HEK293 (cell line): ENCODE measurements at regions not wholly inside any gene's neighbourhood (a gene's known extent, or its start where the extent isn't known, plus 50 kb on each side); places are given as distances from the start of the nearest gene placed in this dataset.

ENCODE experiments used
- CTCF ChIA-PET: fragments of 350-600 bp; formaldehyde crosslinking; extraction: SDS; loops from one replicate; lab custom pipeline; 2021; ENCODE audit warnings: antibody characterized with exemption; lab: Yijun Ruan, JAX
- POLR2A ChIA-PET: fragments of 300-600 bp; formaldehyde crosslinking; extraction: SDS; loops from one replicate; lab custom pipeline; 2020; ENCODE audit warnings: antibody characterized with exemption, inconsistent platforms; lab: Yijun Ruan, JAX
- H3K27ac ChIP-seq: fragments of 200-500 bp; sonication (Bioruptor generic); 2 replicates; pipeline ENCODE4 v1.5.1; 2014; ENCODE audit warnings: low read depth, low read length, control low read depth, inconsistent platforms; ENCODE audit errors: extremely low read depth
- H3K36me3 ChIP-seq, 2 experiments: fragments of 200-500 bp in 1 of 2; sonication (Bioruptor generic) in 1 of 2; 1 replicate in 1 of 2; 2 replicates in 1 of 2; pipeline ENCODE4 v1.5.1; 2014 to 2017; ENCODE audit warnings: inconsistent platforms in 2 of 2, low read length in 2 of 2; ENCODE audit not compliant: control insufficient read depth in 2 of 2, insufficient read depth in 1 of 2
- H3K4me1 ChIP-seq: fragments of 200-500 bp; sonication (Bioruptor generic); 2 replicates; pipeline ENCODE4 v1.5.1; 2014; ENCODE audit warnings: mild to moderate bottlenecking, low read length, inconsistent platforms; ENCODE audit not compliant: control insufficient read depth, insufficient read depth
- H3K4me3 ChIP-seq: 2 replicates; pipeline ENCODE4 v1.5.1; 2011; ENCODE audit warnings: low read depth, mild to moderate bottlenecking, control low read depth, low read length, moderate library complexity
- H3K9me3 ChIP-seq: fragments of 200-500 bp; sonication (Bioruptor generic); 2 replicates; pipeline ENCODE4 v1.5.1; 2014; ENCODE audit warnings: low read depth, low read length, inconsistent platforms; ENCODE audit not compliant: control insufficient read depth, insufficient read depth
- EGR2 ChIP-seq: fragments of 450-650 bp; formaldehyde crosslinking; IDR thresholded peaks from 2 replicates; pipeline ENCODE4 v1.5.1; 2016; ENCODE audit warnings: low read depth, missing biosample characterization, missing genetic modification characterization
- HOXD13 ChIP-seq: sonication (generic); formaldehyde crosslinking; IDR thresholded peaks from 2 replicates; pipeline ENCODE4 v1.8.0; 2022; ENCODE audit warnings: missing genetic modification reagents, borderline replicate concordance
- KLF8 ChIP-seq: fragments of 450-650 bp; formaldehyde crosslinking; IDR thresholded peaks from 2 replicates; pipeline ENCODE4 v1.5.1; 2016; ENCODE audit warnings: missing biosample characterization, missing genetic modification characterization
- KLF9 ChIP-seq: fragments of 450-650 bp; formaldehyde crosslinking; IDR thresholded peaks from 2 replicates; pipeline ENCODE4 v1.5.1; 2016; ENCODE audit warnings: missing biosample characterization, missing genetic modification characterization, low read depth
- MZF1 ChIP-seq: fragments of 450-650 bp; formaldehyde crosslinking; IDR thresholded peaks from 2 replicates; pipeline ENCODE4 v1.5.1; 2017; ENCODE audit warnings: missing biosample characterization, missing genetic modification characterization, borderline replicate concordance
- SP2 ChIP-seq: fragments of 450-650 bp; formaldehyde crosslinking; IDR thresholded peaks from 2 replicates; pipeline ENCODE4 v1.5.1; 2016; ENCODE audit warnings: missing biosample characterization, missing genetic modification characterization
- ZBTB8A ChIP-seq: fragments of 450-650 bp; formaldehyde crosslinking; IDR thresholded peaks from 2 replicates; pipeline ENCODE4 v1.5.1; 2016; ENCODE audit warnings: missing biosample characterization, missing genetic modification characterization
- ZFP3 ChIP-seq: fragments of 450-650 bp; formaldehyde crosslinking; IDR thresholded peaks from 2 replicates; pipeline ENCODE4 v1.5.1; 2016; ENCODE audit warnings: low read depth, missing biosample characterization, missing genetic modification characterization
- ZFP41 ChIP-seq: fragments of 450-650 bp; formaldehyde crosslinking; IDR thresholded peaks from 2 replicates; pipeline ENCODE4 v1.5.1; 2016; ENCODE audit warnings: missing biosample characterization, missing genetic modification characterization, borderline replicate concordance
- ZNF132 ChIP-seq: fragments of 450-650 bp; formaldehyde crosslinking; IDR thresholded peaks from 2 replicates; pipeline ENCODE4 v1.5.1; 2017; ENCODE audit warnings: missing biosample characterization, missing genetic modification characterization, borderline replicate concordance
- ZNF133 ChIP-seq: fragments of 450-650 bp; formaldehyde crosslinking; IDR thresholded peaks from 2 replicates; pipeline ENCODE4 v1.5.1; 2016; ENCODE audit warnings: missing biosample characterization, missing genetic modification characterization
- ZNF16 ChIP-seq: fragments of 450-650 bp; formaldehyde crosslinking; IDR thresholded peaks from 2 replicates; pipeline ENCODE4 v1.5.1; 2016; ENCODE audit warnings: low read depth, missing biosample characterization, missing genetic modification characterization
- ZNF169 ChIP-seq: fragments of 450-650 bp; formaldehyde crosslinking; IDR thresholded peaks from 2 replicates; pipeline ENCODE4 v1.5.1; 2016; ENCODE audit warnings: missing biosample characterization, missing genetic modification characterization
- ZNF211 ChIP-seq: fragments of 450-650 bp; formaldehyde crosslinking; IDR thresholded peaks from 2 replicates; pipeline ENCODE4 v1.5.1; 2016; ENCODE audit warnings: low read depth, missing biosample characterization, missing genetic modification characterization
- ZNF366 ChIP-seq: fragments of 450-650 bp; formaldehyde crosslinking; conservative IDR thresholded peaks from 2 replicates; pipeline ENCODE4 v1.5.1; 2016; ENCODE audit warnings: missing biosample characterization, missing genetic modification characterization
- ZNF426 ChIP-seq: fragments of 450-650 bp; formaldehyde crosslinking; IDR thresholded peaks from 2 replicates; pipeline ENCODE4 v1.5.1; 2017; ENCODE audit warnings: missing biosample characterization, missing genetic modification characterization, mild to moderate bottlenecking, inconsistent platforms, moderate library complexity
- ZNF549 ChIP-seq: fragments of 450-650 bp; IDR thresholded peaks from 2 replicates; pipeline ENCODE4 v1.5.1; 2018; ENCODE audit warnings: missing biosample characterization, missing genetic modification characterization, mild to moderate bottlenecking, inconsistent platforms, moderate library complexity
- ZNF610 ChIP-seq: fragments of 450-650 bp; formaldehyde crosslinking; IDR thresholded peaks from 2 replicates; pipeline ENCODE4 v1.5.1; 2016; ENCODE audit warnings: missing biosample characterization, missing genetic modification characterization, borderline replicate concordance
- ZNF626 ChIP-seq: fragments of 450-650 bp; sonication (Bioruptor Pico); formaldehyde crosslinking; IDR thresholded peaks from 2 replicates; pipeline ENCODE4 v1.5.1; 2018; ENCODE audit warnings: missing biosample characterization, missing genetic modification characterization, inconsistent platforms
- ZNF785 ChIP-seq: fragments of 450-650 bp; formaldehyde crosslinking; IDR thresholded peaks from 2 replicates; pipeline ENCODE4 v1.5.1; 2016; ENCODE audit warnings: missing biosample characterization, missing genetic modification characterization
- ZSCAN23 ChIP-seq: fragments of 450-650 bp; formaldehyde crosslinking; IDR thresholded peaks from 2 replicates; pipeline ENCODE4 v1.5.1; 2016; ENCODE audit warnings: missing biosample characterization, missing genetic modification characterization
- TF ChIP-seq, protein P1 (sequence below): fragments of 450-650 bp; formaldehyde crosslinking; IDR thresholded peaks from 2 replicates; pipeline ENCODE4 v1.5.1; 2016; ENCODE audit warnings: missing biosample characterization, missing genetic modification characterization
- TF ChIP-seq, protein P2 (sequence below): fragments of 450-650 bp; formaldehyde crosslinking; conservative IDR thresholded peaks from 2 replicates; pipeline ENCODE4 v1.5.1; 2016; ENCODE audit warnings: low read depth, missing biosample characterization, missing genetic modification characterization
- TF ChIP-seq, protein P3 (sequence below): fragments of 450-650 bp; formaldehyde crosslinking; IDR thresholded peaks from 2 replicates; pipeline ENCODE4 v1.5.1; 2016; ENCODE audit warnings: missing biosample characterization, missing genetic modification characterization
- TF ChIP-seq, protein P4 (sequence below): fragments of 450-650 bp; formaldehyde crosslinking; IDR thresholded peaks from 2 replicates; pipeline ENCODE4 v1.5.1; 2016; ENCODE audit warnings: missing biosample characterization, missing genetic modification characterization

DNA sequence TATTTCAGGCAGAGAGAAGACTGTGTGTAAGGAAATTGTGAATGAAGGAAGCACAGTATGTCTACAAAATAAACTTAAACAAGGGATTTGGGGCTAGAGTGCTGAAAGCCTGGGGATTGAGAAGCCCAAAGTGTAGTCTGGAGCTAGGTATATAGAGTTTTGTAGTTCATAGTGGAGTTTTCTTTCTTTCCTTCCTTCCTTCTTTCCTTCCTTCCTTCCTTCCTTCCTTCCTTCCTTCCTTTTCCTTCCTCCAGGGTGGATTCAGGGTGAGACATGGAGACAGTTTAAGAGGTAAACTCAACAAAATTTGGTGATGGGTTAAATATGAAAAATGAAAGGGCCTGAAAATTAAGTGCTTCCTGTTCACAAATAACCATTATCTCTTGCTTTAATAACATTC is 757.8 kb upstream of the CXADR start (continued):
- no peak for TF ChIP-seq ZNF626
- TF ChIP-seq ZFP3 (tag by site-specific recombination): no peak
- no peak for TF ChIP-seq KLF8
- no peak for TF ChIP-seq ZBTB8A (tag by site-specific recombination)
- TF ChIP-seq ZNF610 (tag by site-specific recombination): no peak
- TF ChIP-seq ZNF133 (tag by site-specific recombination): no peak

DNA sequence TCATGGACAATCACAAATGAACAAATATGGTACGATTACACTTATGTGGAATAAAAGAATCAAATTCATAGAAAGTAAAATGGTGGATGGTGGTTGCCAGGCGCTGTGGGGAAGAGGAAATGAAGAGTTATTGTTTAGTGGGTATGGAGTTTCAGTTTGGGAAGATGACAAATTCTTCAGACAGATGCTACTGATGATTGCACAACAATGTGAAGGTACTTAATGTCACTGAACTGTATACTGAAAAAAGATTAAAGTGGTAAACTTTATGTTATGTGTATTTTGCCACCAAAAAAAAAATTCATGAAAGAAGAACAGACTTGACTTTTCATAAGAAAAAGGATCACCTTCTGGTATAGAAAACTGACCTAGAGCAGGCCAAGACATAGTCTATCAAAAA is 745.6 kb upstream of the CXADR start:
- H3K9me3 ChIP-seq: no peaks in the 10 kb centered on the region
- POLR2A ChIA-PET: no interaction called here
- H3K4me3 ChIP-seq: no peak overlapping the region
- H3K36me3 ChIP-seq: no peaks in the 10 kb centered on the region
- CTCF ChIA-PET: no interaction called here
- TF ChIP-seq SP2 (tag by site-specific recombination) (no peak), ZNF366 (tag by site-specific recombination) (no peak), KLF9 (tag by site-specific recombination) (no peak), ZNF132 (tag by site-specific recombination) (no peak), ZNF16 (no peak), HOXD13 (no peak), ZNF169 (tag by site-specific recombination) (no peak)
- TF ChIP-seq, protein P1, sequence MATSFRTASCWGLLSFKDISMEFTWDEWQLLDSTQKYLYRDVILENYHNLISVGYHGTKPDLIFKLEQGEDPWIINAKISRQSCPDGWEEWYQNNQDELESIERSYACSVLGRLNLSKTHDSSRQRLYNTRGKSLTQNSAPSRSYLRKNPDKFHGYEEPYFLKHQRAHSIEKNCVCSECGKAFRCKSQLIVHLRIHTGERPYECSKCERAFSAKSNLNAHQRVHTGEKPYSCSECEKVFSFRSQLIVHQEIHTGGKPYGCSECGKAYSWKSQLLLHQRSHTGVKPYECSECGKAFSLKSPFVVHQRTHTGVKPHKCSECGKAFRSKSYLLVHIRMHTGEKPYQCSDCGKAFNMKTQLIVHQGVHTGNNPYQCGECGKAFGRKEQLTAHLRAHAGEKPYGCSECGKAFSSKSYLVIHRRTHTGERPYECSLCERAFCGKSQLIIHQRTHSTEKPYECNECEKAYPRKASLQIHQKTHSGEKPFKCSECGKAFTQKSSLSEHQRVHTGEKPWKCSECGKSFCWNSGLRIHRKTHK (tag by site-specific recombination): no peak
- TF ChIP-seq, protein P2, sequence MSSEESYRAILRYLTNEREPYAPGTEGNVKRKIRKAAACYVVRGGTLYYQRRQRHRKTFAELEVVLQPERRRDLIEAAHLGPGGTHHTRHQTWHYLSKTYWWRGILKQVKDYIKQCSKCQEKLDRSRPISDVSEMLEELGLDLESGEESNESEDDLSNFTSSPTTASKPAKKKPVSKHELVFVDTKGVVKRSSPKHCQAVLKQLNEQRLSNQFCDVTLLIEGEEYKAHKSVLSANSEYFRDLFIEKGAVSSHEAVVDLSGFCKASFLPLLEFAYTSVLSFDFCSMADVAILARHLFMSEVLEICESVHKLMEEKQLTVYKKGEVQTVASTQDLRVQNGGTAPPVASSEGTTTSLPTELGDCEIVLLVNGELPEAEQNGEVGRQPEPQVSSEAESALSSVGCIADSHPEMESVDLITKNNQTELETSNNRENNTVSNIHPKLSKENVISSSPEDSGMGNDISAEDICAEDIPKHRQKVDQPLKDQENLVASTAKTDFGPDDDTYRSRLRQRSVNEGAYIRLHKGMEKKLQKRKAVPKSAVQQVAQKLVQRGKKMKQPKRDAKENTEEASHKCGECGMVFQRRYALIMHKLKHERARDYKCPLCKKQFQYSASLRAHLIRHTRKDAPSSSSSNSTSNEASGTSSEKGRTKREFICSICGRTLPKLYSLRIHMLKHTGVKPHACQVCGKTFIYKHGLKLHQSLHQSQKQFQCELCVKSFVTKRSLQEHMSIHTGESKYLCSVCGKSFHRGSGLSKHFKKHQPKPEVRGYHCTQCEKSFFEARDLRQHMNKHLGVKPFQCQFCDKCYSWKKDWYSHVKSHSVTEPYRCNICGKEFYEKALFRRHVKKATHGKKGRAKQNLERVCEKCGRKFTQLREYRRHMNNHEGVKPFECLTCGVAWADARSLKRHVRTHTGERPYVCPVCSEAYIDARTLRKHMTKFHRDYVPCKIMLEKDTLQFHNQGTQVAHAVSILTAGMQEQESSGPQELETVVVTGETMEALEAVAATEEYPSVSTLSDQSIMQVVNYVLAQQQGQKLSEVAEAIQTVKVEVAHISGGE (tag by site-specific recombination): no peak
- no peaks in the 10 kb centered on the region for H3K4me1 ChIP-seq
- no peak overlapping the region for H3K27ac ChIP-seq

DNA sequence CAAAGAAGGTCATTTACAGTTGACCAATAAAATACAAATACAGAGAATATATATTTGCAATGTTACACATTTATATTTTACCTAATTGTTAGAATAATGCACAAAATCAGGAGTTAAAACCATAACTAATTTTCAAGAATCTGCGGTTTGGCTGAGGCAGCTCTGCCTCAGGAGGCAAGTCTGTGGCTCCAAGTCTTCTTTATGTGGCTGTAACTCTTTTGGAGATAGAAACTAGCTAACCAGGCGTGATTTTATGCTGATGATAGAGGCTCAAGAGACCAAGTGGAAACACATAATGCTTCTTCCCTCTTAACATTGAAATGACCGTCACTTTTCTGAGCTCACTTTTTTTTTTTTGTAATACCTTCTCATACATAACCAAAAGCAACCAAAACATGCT is 744.7 kb upstream of the CXADR start:
- Histone ChIP-seq H3K4me1 (no peaks in the 10 kb centered on the region), H3K4me3 (no peak overlapping the region), H3K27ac (no peak overlapping the region), H3K36me3 (no peaks in the 10 kb centered on the region), H3K9me3 (no peaks in the 10 kb centered on the region)
- ChIA-PET CTCF (no interaction called here), POLR2A (no interaction called here)
- TF ChIP-seq ZNF549 (tag by site-specific recombination): no peak
- no peak for TF ChIP-seq ZFP41 (tag by site-specific recombination)
- TF ChIP-seq, protein P3, sequence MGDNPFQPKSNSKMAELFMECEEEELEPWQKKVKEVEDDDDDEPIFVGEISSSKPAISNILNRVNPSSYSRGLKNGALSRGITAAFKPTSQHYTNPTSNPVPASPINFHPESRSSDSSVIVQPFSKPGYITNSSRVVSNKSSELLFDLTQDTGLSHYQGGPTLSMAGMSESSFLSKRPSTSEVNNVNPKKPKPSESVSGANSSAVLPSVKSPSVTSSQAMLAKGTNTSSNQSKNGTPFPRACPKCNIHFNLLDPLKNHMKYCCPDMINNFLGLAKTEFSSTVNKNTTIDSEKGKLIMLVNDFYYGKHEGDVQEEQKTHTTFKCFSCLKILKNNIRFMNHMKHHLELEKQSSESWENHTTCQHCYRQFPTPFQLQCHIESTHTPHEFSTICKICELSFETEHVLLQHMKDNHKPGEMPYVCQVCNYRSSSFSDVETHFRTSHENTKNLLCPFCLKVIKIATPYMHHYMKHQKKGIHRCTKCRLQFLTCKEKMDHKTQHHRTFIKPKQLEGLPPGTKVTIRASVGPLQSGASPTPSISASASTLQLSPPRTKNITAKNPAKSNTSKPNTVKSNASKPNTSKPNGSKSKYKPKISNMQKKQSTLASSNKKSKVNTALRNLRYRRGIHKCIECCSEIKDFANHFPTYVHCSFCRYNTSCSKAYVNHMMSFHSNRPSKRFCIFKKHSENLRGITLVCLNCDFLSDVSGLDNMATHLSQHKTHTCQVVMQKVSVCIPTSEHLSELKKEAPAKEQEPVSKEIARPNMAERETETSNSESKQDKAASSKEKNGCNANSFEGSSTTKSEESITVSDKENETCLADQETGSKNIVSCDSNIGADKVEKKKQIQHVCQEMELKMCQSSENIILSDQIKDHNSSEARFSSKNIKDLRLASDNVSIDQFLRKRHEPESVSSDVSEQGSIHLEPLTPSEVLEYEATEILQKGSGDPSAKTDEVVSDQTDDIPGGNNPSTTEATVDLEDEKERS (tag by site-specific recombination): no peak
- no peak for TF ChIP-seq ZNF785 (tag by site-specific recombination)
- no peak for TF ChIP-seq EGR2 (tag by site-specific recombination)
- TF ChIP-seq, protein P4, sequence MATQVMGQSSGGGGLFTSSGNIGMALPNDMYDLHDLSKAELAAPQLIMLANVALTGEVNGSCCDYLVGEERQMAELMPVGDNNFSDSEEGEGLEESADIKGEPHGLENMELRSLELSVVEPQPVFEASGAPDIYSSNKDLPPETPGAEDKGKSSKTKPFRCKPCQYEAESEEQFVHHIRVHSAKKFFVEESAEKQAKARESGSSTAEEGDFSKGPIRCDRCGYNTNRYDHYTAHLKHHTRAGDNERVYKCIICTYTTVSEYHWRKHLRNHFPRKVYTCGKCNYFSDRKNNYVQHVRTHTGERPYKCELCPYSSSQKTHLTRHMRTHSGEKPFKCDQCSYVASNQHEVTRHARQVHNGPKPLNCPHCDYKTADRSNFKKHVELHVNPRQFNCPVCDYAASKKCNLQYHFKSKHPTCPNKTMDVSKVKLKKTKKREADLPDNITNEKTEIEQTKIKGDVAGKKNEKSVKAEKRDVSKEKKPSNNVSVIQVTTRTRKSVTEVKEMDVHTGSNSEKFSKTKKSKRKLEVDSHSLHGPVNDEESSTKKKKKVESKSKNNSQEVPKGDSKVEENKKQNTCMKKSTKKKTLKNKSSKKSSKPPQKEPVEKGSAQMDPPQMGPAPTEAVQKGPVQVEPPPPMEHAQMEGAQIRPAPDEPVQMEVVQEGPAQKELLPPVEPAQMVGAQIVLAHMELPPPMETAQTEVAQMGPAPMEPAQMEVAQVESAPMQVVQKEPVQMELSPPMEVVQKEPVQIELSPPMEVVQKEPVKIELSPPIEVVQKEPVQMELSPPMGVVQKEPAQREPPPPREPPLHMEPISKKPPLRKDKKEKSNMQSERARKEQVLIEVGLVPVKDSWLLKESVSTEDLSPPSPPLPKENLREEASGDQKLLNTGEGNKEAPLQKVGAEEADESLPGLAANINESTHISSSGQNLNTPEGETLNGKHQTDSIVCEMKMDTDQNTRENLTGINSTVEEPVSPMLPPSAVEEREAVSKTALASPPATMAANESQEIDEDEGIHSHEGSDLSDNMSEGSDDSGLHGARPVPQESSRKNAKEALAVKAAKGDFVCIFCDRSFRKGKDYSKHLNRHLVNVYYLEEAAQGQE (tag by site-specific recombination): no peak
- TF ChIP-seq ZSCAN23 (tag by site-specific recombination): no peak
- no peak for TF ChIP-seq MZF1
- TF ChIP-seq ZNF211 (tag by site-specific recombination): no peak
- TF ChIP-seq ZNF426 (tag by site-specific recombination): no peak
